Spinal cord (tissue), 9 donors: ENCODE measurements at regions not wholly inside any gene's neighbourhood (a gene's known extent, or its start where the extent isn't known, plus 50 kb on each side); places are given as distances from the start of the nearest gene placed in this dataset.

Experiments
- DNase-seq, 6 donors: peaks; one replicate each; pipeline versions ENCODE4 v3.0.0 to v3.0.0-alpha.2; 2013 to 2015; ENCODE audit warnings: low spot score in 6 of 6, low read depth in 4 of 6
- H3K27ac ChIP-seq: one replicate; pipeline ENCODE4 v1.5.1; 2013; ENCODE audit warnings: low read depth, low read length, control low read depth
- H3K27me3 ChIP-seq: one replicate; pipeline ENCODE4 v1.6.1; 2013; ENCODE audit warnings: low read length; ENCODE audit not compliant: control insufficient read depth, insufficient read depth
- H3K36me3 ChIP-seq: one replicate; pipeline ENCODE4 v1.6.1; 2013; ENCODE audit warnings: low read length; ENCODE audit not compliant: control insufficient read depth, insufficient read depth
- H3K4me1 ChIP-seq: one replicate; pipeline ENCODE4 v1.6.1; 2013; ENCODE audit warnings: low read length; ENCODE audit not compliant: control insufficient read depth, insufficient read depth
- H3K4me3 ChIP-seq: one replicate; pipeline ENCODE4 v1.5.1; 2013; ENCODE audit warnings: low read depth, low read length, control low read depth
- H3K9me3 ChIP-seq: one replicate; pipeline ENCODE4 v1.6.1; 2013; ENCODE audit warnings: low read length; ENCODE audit not compliant: control insufficient read depth, insufficient read depth
- WGBS: methylation state at CpG from one replicate; pipeline ENCODE4 v1.1.5; 2013; ENCODE audit warnings: missing lambda C conversion rate; ENCODE audit not compliant: insufficient coverage; 5-methylcytosine and 5-hydroxymethylcytosine counted together
- donor health status: healthy.

DNA sequence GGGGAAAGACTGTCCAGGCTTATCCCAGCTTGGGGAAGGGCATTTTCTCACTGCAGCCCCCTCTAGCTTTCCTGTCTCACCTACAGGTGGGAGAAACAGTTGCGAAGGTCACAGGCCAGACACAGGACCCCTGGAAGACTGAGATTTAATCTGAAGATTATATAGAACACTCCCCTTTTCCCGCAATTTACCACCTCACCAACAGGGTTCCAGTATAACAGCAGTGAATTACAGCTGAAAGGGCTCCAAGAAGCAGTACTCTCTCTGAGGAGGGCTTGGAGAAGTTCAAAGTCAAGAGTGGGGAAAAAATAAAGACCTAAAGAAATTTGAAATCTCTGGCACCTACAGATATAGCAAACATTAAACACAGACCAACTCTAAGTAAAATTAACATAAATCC is 111.9 kb downstream of the ANKRD60 start:
- peaks cover 2% of the 10 kb centered on the region for H3K9me3 ChIP-seq
- WGBS = no CpG with 5 or more reads among the region's 2 CpGs
- H3K4me3 ChIP-seq = no peak overlapping the region
- no peak for DNase-seq
- H3K27ac ChIP-seq = no peak overlapping the region
- no peaks in the 10 kb centered on the region for H3K27me3 ChIP-seq
- H3K36me3 ChIP-seq = no peaks in the 10 kb centered on the region
- no peaks in the 10 kb centered on the region for H3K4me1 ChIP-seq

DNA sequence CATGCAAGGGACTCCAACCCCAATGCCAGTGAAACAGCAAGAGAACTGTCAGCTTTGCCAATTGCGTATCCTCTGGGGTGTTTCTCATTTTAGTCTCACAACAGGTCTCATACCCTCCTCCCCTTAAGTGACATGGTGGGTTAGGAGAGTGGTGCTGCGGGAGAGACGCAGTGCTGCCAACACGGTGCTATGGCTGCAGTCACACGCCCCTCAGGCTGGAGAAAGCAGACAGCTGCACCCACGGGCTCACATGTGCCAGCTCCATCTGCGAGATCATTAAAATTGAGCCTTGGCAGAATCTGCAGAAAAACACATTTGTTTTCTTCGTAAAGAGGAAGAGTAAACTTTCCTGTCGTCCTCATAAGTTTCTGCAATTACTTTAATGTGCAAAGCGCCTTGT is 114.7 kb downstream of the ANKRD60 start:
- Histone ChIP-seq H3K27ac (no peak overlapping the region), H3K27me3 (no peaks in the 10 kb centered on the region), H3K9me3 (no peaks in the 10 kb centered on the region), H3K4me1 (no peaks in the 10 kb centered on the region), H3K36me3 (no peaks in the 10 kb centered on the region), H3K4me3 (no peak overlapping the region)
- DNase-seq = peak in 2 of 6 donors; percentile 76 to 93
- 45% methylated on average over 9 of the region's 10 CpGs for WGBS

DNA sequence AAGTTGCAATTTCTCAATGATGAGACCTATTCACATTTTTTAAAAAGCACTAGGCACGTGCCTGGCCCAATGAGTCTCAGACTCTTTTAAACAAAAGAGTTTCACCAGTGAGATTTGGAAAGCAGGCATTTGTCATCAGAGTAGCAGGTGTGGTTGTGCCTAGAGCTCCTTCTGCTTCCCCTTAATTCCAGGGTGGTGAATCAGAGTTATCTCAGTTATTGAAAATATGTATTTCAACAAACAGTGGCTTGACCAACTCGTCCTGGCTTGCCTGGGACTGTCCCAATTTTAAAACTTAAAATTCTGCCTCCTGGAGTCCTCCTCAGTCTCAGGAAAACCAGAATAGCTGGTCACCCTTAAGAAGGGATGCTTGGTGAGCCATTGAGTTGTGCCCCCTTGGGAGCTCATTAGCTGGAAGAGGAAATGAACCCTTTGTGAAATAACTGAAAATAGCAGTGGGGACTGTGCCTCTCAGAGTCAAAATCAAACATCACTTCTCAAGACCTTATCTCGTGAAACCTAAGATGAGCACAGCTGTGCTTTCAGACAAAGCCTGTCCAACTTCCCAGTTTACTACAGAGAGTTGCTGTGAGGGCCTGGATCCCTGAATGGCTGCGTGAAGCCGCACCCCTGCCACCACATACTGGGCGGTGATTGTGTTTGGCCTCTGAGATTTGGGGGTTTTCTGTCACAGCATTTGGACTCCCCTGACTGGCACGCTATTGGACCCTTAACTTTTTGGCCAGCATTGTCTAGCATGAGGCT is 116.3 kb downstream of the ANKRD60 start:
- Histone ChIP-seq H3K27me3 (no peaks in the 10 kb centered on the region), H3K9me3 (no peaks in the 10 kb centered on the region), H3K27ac (no peak overlapping the region), H3K4me1 (no peaks in the 10 kb centered on the region), H3K4me3 (no peak overlapping the region), H3K36me3 (no peaks in the 10 kb centered on the region)
- no peak for DNase-seq
- WGBS = 79% methylated on average over 2 of the region's 7 CpGs

DNA sequence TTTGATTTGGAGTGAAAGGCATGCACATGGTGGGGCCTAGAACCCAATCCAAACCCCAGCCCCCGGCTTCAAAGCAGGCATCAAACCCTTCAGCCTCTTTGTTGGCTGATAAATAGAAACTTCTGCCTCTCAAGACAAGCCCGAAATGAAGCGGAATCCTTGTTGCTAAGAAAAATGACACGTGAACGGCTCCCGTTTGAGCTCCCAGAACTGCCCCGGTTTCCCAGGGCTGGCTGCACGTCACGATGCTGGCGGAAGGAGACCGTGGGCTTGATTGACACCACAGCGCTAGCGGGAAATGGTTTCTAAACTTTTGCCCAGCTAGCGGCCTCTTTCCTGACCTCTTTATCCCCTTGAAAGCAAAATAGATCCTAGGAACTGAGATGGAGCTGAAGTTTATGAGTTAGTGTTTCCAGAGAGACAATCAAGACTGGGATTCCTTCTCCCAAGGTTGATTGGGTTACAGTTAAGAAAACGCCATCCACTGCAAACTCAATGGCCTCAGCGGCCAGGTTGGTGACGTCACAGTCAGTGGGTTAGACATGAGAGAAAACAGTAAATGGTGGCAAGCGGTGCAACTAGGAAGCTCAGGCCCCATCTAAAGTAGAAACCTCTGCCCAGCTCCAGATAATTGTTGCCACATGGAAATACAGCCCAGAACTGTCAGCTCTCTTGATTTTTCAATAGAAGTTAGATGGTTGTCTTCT is 117.0 kb downstream of the ANKRD60 start:
- H3K36me3 ChIP-seq = no peaks in the 10 kb centered on the region
- DNase-seq = peak in 1 of 6 donors; percentile 25
- H3K4me3 ChIP-seq = no peak overlapping the region
- no peaks in the 10 kb centered on the region for H3K4me1 ChIP-seq
- H3K27me3 ChIP-seq = no peaks in the 10 kb centered on the region
- no peak overlapping the region for H3K27ac ChIP-seq
- H3K9me3 ChIP-seq = no peaks in the 10 kb centered on the region
- 72% methylated on average over 16 of the region's 18 CpGs for WGBS

DNA sequence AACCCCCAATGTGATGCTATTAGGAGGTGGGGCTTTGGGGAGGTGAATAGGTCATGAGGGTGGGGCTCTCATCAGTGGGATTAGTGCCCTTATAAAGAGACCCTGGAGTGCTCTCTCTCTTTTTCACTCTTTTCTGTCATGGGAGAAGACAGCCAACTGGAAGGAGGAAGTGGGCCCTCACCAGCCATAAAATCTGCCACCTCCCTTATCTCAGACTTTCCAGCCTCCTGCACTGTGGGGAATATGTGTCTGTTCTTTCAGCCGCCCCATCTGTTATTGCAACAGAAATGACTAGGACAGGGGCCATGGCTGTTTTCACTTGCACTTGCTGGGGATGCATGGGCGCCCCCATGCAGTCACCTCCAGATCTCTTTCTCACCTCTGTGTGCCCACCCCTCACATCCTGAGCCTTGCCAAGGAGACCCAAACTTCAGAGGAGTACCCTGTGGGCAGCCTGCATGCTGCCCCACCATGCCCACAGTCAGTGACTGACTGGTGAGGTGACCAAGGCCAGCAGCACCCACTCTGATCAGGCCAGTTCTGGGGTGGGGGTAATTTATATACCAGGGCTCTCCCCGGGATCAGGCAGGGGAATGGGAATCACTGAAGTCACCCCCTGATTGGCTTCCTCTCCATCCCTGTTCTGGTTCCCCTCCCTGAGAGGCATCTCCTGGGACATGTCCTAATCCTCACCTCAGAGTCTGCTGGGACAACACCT is 118.4 kb downstream of the ANKRD60 start:
- 100% methylated on average over 2 of the region's 3 CpGs for WGBS
- DNase-seq = no peak
- Histone ChIP-seq H3K36me3 (no peaks in the 10 kb centered on the region), H3K27me3 (no peaks in the 10 kb centered on the region), H3K4me3 (no peak overlapping the region), H3K9me3 (no peaks in the 10 kb centered on the region), H3K4me1 (no peaks in the 10 kb centered on the region), H3K27ac (no peak overlapping the region)

DNA sequence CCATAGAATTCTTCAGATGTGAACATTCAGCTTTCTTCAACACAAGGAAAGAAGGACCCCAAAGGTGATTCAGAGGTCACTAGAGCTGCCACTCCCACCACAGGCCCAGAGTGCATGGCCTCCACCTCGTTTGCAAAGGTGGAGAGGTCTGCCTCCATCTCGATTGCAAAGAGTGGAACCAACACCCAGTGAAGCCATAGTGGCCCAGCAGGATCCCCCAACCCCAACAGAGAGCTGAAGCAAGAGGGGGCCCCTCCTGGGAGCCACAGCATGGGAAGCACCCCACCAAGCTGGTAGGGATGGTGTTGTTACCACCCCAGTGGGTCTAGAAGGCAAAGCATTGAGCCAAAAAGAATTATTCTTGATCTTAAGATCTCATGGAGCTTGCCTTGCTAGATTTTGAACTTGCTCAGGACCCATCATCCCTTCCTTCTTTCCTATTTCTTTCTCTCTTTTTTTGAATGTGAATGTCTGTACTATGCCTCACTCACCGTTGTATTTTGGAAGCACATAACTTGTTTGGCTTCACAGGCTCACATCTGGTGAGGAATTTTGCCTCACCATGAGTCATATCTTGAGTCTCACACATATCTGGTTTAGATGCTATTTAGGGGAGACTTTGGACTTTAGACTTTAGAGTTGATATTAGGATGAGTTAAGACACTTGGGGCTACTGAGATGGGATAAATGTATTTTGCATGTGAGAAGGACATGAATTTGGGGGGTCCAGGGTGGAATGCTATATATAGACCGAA is 119.2 kb downstream of the ANKRD60 start:
- Histone ChIP-seq H3K4me1 (no peaks in the 10 kb centered on the region), H3K36me3 (no peaks in the 10 kb centered on the region), H3K27me3 (no peaks in the 10 kb centered on the region), H3K4me3 (no peak overlapping the region), H3K27ac (no peak overlapping the region), H3K9me3 (no peaks in the 10 kb centered on the region)
- DNase-seq = no peak
- 100% methylated on average over 1 of the region's 4 CpGs for WGBS

DNA sequence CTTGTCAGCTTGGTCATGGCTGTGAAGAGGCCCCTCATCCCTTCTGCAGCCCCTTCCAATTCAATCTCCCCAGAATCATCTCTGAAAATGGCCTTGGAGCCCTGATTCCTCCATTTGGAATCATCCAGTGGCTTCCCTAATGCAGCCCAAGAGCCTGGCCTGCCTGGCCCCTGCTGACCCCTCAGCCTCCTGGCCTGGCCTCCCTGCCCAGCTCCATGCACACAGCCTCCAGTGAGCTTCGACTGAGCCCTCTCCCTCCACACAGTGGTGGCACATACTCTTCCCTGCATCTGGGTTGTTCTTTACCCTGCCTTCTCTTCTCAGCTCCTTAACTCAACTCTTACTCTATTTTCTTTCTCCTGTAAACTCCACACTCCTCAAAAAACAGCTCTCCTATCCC is 120.9 kb downstream of the ANKRD60 start:
- Histone ChIP-seq H3K27me3 (no peaks in the 10 kb centered on the region), H3K36me3 (no peaks in the 10 kb centered on the region), H3K4me1 (no peaks in the 10 kb centered on the region), H3K4me3 (no peak overlapping the region), H3K9me3 (no peaks in the 10 kb centered on the region), H3K27ac (no peak overlapping the region)
- WGBS = 100% methylated on average over 1 of the region's 1 CpG
- DNase-seq = no peak

DNA sequence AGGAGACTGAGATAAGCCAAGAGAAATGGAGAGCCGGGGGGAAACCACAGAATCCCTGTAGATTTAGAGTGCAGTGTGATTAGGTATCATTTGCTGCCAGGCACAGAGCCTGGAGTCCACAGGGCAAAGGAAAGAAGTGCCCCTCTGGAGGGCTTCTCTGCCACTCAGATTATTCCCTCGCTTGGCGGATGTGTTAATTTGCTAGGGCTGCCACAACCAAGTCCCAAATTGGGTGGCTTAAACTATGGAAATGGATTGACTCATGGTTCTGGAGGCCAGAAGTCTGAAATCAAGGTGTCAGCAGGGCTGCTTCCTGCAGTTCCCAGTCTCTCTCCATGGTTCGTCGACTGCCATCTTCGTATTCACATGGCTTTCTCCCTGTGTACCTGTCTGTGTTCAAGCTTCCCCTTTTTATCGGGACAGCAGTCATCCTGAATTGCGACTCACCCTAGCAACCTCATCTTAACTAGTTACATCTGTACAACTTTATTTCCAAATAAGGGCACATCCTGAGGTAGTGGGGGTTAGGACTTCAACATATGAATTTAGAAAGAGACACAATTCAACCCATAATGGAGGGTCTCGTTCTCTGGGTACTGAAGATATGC is 122.2 kb downstream of the ANKRD60 start:
- WGBS = 84% methylated on average over 6 of the region's 9 CpGs
- DNase-seq = no peak
- Histone ChIP-seq H3K9me3 (no peaks in the 10 kb centered on the region), H3K4me1 (peaks cover 6% of the 10 kb centered on the region), H3K36me3 (no peaks in the 10 kb centered on the region), H3K4me3 (no peak overlapping the region), H3K27ac (no peak overlapping the region), H3K27me3 (no peaks in the 10 kb centered on the region)

DNA sequence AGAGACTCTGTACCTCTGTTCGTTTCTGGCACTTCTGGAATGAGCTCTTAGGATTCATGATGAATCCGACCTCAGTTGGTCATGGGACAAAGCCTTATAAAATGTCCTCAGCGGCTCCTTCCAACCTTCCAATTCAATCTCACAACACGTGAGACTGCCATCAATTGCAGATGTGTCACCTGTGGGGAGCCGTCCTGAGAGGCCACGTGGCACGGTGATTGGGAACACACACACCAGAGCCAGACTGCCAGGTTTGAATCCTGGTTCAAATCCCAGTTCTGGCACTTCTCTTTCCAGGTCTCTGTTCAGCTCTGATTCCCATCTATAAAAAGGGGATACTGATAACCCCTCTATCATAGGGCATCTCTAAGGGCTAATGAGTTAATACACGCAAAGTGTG is 124.5 kb downstream of the ANKRD60 start:
- H3K9me3 ChIP-seq = no peaks in the 10 kb centered on the region
- 94% methylated on average over 7 of the region's 8 CpGs for WGBS

More for the DNA sequence above, 124.5 kb downstream of the ANKRD60 start:
- no peak overlapping the region for H3K4me3 ChIP-seq
- no peaks in the 10 kb centered on the region for H3K27me3 ChIP-seq
- no peak for DNase-seq
- no peaks in the 10 kb centered on the region for H3K36me3 ChIP-seq
- H3K4me1 ChIP-seq = peaks cover 6% of the 10 kb centered on the region
- H3K27ac ChIP-seq = no peak overlapping the region
